GM21619 (cell line): ENCODE measurements at regions not wholly inside any gene's neighbourhood (a gene's known extent, or its start where the extent isn't known, plus 50 kb on each side); places are given as distances from the start of the nearest gene placed in this dataset.

Source experiments
- ATAC-seq: cut with Tn5 transposase; IDR thresholded peaks from one replicate; pipeline ENCODE4 v1.9.1; 2021; ENCODE audit not compliant: unreplicated experiment

DNA sequence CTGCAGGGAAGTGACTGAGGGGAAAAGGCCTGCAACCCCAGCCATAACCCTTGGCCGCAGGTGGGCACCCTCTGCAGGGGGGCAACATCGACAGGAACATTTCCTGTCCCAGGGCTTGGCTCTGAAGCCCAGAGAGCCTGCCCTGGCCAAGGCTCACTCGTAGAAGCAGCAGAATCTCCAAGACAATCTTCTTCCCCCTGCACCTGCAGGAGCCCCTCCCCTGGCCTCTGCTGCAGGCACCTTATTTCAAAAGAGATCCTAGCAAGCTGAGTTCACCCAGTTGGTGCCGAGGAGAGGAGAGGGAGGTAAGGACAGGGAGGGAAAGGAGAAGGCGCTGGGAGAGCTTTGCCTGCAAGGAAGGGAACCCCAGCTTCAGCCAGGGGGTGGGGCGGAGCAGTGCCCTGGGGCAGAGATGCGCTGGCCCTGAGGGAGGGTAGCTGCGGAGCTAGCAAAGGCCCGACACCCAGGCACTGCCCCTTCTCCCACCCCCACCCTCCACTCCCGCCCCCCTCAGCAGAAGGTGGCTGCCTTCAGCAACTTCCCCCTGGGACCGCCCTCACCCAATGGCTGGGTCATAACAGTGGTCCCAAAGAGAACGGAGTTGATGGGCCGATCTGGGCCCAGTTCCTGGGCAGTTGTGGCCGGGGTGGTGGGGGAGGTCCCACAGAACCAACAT, 104.3 kb upstream of the TNRC6C start:
- no peak for ATAC-seq

DNA sequence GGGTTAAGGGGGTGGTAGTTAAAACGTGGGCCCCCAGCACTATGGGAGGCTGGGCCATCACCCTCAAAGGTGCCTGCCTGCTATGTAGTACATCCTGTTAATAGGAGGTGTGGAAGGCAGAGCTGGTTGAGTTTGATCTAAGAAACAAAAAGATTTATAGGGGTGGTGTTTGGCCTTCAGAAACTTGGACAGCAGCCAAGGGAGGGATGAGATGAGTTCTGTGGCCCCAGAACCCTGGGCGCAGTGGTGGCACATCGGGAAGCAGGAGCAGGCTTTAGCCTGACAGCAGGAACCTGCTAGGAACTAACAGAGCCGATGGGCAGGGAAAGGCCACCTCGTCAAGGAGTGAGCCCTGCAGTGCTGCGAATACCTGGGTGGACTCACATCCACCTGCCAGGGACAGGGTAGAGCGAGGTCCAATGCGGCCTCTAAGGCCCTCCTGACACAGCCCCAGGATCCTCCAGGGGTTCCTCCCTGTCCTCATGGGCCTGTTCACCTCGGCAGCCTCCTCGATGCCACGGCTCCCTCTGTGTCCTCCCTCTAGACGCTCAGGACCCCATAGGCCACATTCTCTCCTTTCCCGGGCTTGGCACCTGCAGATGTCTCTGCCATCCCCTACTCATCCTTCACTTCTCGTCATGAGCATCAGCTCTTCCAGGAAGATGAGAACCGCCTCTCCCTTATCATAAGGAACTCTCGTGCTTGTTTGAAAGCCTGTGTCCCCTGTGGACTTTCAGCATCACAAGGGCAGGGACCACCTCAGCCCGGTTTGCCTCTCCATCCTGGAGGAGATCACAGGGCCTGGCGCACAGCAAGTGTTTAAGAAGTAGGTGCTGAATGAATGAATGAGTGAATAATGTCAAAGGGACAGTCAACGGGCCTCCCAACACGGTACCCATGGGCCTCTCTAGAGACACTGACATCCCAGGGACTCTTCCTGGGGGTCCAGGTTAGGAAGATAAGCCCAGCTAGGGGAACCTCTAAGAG, 103.5 kb upstream of the TNRC6C start:
- no peak for ATAC-seq

GRCh38 chr17:77856551-77857305, 101.8 kb upstream of the TNRC6C start:
- ATAC-seq = no peak

GRCh38 chr17:77857306-77857555, 101.3 kb upstream of the TNRC6C start:
- ATAC-seq = no peak

GRCh38 chr17:77857613-77858012, 100.9 kb upstream of the TNRC6C start:
- no peak for ATAC-seq

DNA sequence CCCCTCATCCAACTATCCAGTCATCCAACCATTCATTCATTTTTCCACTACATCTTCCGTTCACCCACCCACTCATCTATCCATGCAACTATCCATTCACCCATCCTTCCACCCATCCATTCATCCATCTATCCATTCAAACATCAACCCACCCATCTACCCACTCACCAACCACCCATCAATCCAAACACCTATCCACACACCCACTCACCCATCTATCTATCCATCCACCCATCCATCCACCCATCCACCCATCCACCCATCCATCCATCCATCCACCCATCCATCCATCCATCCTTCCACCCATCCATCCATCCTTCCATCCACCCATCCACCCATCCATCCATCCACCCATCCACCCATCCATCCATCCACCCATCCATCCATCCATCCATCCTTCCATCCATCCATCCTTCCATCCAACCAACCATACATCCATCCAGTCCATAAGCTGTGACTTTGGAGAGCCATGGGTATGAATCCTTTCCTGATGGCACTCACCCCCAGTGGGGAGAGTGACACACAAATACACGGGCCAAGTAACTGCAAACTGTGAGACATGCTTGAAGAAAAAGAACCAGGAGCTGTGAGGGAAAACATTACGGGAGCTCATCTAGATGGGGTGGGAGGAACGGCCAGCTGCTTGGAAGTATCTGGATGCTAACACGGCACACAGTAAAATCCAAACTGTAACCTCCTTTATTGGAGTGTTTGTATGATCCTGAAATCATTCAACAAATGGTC, 100.0 kb upstream of the TNRC6C start:
- ATAC-seq = no peak

DNA sequence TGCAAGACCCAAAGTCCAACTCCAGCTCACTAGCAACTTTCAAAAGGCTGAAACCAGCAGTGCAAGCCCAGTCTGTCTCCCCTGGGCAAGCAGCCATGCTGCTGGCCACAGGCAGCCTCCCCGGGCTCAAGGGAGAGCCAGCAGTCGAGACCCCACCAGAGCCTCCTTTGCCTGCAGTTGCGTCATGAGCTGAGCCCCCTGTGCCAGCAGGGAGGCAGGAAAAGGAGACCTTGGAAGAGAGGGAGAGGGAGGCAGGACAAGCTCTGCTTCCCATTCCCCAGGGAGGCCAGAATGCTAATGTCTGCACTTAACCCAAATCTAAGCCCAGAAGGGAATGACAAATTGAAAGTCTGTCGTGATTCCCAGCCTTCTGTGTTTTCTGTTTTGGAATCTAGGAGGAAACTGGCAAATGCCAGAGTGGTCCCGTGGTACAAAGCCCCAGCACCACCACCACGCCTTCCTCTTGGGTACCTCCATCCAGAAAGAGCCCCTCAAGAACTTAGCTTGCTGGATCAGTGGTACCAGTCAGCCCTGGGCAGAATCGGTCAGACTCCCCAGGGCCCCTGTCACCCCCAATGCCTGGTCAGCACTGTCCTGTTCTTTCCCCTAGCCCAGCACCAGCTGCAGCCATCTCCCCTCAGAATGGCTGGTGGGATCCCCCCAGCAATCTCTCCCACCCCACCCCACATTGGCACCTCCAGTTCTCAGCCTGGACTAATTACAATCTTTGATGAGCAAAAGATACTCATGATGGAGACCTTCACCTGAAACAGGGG, 99.3 kb upstream of the TNRC6C start:
- ATAC-seq = no peak

DNA sequence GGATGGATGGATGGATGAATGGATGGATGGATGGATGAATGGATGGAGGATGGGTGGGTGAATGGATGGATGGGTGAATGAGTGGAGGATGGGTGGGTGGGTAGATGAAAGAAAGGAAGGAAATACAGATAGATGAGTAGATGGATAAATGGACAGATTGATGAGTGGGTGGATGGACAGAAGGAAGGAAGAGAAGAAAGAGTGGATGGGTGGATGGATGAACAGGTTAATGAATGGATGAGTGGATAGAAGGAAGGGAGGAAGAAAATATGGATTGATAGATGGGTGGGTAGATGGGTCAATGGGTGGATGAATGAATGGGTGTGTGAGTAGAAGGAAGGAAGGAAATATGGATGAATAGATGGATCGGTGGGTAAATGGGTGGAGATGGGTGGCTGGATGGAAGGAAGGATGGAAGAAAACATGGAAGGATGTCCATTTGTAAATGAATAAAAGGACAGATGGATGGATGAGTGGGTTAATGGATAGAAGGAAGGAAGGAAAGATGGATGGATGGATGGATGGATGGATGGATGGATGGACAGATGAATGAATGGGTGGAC, 97.3 kb upstream of the TNRC6C start:
- no peak for ATAC-seq

- ATAC-seq = no peak
Measured at GRCh38 chr17:77861981-77862645, 96.4 kb upstream of the TNRC6C start.

- ATAC-seq = no peak
Measured at GRCh38 chr17:77862890-77863813, 95.4 kb upstream of the TNRC6C start.

DNA sequence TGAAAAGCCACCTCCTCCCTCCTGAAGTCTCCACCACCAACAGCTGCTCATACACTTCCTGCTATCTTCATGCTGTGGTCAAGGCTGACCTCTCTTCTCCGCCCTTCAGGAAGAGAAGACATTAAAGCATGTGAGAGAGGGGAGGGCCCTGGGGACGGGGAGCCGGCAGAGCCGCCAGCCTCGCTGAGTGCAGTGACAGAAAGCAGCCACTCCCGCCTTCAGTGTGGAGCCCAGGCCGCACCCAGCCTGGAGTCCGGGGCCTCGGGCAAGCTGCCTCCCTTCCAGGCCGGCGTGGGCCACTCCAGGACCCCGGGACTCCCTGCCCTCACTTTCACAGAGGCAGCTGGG, 94.7 kb upstream of the TNRC6C start:
- no peak for ATAC-seq

DNA sequence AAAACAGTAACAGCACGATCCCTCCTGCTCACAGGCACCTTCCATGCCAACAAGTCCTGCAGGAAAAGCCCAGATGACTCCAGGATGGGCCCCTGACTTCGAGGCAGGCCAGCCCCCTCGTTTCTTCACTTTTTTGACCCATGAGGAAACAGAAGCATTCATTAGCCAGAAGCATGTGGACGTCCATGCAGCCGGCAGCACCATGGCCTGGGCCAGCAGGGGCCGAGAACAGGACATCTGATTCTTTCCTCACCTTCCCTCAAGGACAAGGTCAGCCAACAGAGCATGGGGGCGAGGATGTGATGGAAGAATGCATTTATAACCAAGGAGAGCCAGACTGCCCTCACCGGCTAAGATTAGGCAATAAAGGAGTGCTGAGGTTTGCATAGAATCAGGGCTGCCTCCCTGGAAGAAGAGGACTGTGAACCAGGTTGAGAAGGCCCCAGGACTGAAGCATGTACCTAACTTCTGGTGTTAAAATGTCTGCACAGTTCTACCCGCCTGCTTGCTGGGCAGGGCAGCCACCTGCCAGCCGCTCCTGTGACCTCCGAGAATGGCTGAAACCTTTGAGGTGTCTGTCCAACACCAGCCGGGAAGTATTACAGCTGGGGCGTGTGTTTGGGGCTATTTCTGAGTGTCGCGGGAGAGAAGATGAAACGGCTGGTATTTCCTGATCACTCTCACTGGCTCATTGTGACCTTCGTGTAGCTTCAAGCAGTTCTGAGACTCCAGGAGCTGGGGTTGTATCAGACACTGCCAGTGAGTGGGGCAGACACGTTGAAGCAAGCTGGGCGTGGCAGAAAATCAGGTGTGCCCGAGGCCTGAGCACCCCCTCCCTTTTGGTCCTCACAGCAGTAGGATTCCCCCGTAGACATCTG, 94.0 kb upstream of the TNRC6C start:
- no peak for ATAC-seq

DNA sequence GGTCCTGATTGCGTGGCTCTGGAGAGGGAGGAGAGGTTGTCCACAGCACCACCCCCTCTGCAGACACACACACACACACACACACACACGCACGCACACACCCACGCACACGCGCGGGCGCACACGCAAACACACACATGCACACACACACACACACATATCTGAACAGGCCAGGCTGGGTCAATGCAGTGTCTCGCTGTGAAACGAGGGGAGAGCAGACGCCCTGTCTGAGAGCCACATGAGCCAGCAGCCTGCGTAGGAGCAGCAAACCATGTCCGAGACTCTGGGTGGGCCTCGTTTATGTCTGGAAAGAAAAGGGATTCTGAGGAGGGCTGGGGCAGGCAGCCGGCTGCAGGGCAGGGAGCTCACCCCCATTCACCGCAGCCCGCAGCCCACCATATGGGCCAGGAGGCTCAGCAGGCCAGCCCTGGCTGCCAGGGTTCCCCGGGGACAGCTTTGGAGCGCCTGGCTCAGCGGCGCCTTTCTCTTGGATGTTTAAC, 93.3 kb upstream of the TNRC6C start:
- no peak for ATAC-seq

DNA sequence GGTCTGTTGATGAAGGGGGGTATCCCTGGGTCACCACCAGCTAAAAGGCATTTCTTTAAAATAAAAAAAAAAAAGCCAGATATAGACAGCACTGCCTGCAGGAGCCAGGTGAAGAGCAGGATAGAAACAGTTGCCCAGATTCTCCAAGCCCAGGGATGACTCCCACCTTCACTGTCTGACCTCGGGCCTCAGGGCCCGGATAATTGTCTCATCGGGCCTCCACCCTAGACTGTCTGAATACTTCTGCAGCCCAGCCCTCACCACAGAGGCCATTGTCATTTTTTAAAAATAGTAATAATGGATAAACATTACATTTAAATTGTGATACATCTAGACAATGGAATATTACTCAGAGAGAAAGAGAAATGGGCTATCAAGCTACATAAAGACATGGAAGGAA, 92.8 kb upstream of the TNRC6C start:
- no peak for ATAC-seq

- ATAC-seq = no peak
Measured at GRCh38 chr17:77867308-77867781, 91.2 kb upstream of the TNRC6C start.

DNA sequence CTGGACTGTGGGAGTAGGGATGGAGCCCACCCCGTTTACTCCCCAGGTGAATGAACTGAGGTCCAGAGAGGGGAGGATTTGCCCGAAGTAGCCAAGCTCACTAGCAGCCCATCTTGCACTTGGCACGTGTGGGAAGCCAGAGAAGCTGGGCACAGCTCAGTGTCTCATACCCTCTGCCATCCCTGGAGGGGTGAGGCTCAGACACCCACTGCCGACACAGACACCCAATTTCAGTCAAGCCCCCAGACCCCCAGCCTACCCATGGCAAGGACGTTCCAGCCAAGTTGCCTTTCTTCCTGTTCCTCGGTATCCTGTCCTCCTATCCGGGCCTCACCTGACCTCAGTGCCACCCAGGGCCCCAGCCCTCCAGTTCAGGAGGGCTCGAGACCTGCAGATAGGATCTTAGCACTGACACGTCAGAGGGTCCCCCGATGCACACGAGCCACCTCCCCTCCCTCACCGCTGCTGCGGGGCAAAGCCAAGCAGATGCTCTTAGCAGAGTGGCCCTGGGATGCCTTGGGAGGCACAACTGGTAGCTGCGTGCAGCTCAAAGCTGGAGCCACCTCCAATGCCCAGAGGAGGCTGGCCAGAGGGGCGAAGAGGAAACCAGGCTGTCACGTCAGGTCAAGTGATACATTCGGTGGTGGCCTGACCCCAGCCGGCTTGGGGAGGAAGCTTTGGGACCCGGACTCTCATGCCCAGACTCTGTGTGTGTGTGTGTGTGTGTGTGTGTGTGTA, 90.4 kb upstream of the TNRC6C start:
- no peak for ATAC-seq
